DND-41 (cell line): ENCODE measurements at regions not wholly inside any gene's neighbourhood (a gene's known extent, or its start where the extent isn't known, plus 50 kb on each side); places are given as distances from the start of the nearest gene placed in this dataset.

Source experiments
- ATAC-seq: fragments of 200-7000 bp; cut with Tn5 transposase; 3 replicates; pipeline ENCODE4 v1.9.1; 2021; ENCODE audit warnings: low read depth; ENCODE audit not compliant: insufficient read depth
- DNase-seq: peaks from one replicate; pipeline ENCODE4 v3.0.0-alpha.2; 2020
- H2AFZ ChIP-seq: 2 replicates; pipeline ENCODE4 v1.6.0; 2012; ENCODE audit warnings: low read depth, low read length
- H3K27ac ChIP-seq: 2 replicates; pipeline ENCODE4 v1.5.1; 2012; ENCODE audit warnings: low read length, inconsistent platforms
- H3K27me3 ChIP-seq: fragments of 200-600 bp; sonication (generic); 2 replicates; pipeline ENCODE4 v1.6.0; 2012; ENCODE audit warnings: low read length, mild to moderate bottlenecking, inconsistent platforms; ENCODE audit not compliant: insufficient read depth, poor library complexity
- H3K36me3 ChIP-seq: 2 replicates; pipeline ENCODE4 v1.5.1; 2012; ENCODE audit warnings: low read length, inconsistent platforms; ENCODE audit not compliant: insufficient read depth
- H3K4me1 ChIP-seq: 2 replicates; pipeline ENCODE4 v1.5.1; 2012; ENCODE audit warnings: mild to moderate bottlenecking, low read length; ENCODE audit not compliant: insufficient read depth
- H3K4me2 ChIP-seq: 2 replicates; pipeline ENCODE4 v1.6.0; 2012; ENCODE audit warnings: mild to moderate bottlenecking, moderate library complexity, low read length, inconsistent platforms; ENCODE audit not compliant: insufficient read depth
- H3K4me3 ChIP-seq, 2 experiments: fragments of 200-600 bp in 1 of 2; shearing (Covaris generic) in 1 of 2; 2 replicates each; pipeline ENCODE4 v1.5.1; 2012 to 2016; ENCODE audit warnings: inconsistent platforms in 2 of 2, low read length in 2 of 2, mild to moderate bottlenecking in 2 of 2, low read depth in 1 of 2, moderate library complexity in 1 of 2
- H3K79me2 ChIP-seq: 2 replicates; pipeline ENCODE4 v1.6.0; 2012; ENCODE audit warnings: low read length, inconsistent platforms; ENCODE audit not compliant: insufficient read depth
- H3K9ac ChIP-seq: 2 replicates; pipeline ENCODE4 v1.6.0; 2012; ENCODE audit warnings: low read depth, mild to moderate bottlenecking, inconsistent platforms, low read length, moderate library complexity
- H3K9me3 ChIP-seq: 2 replicates; pipeline ENCODE4 v1.5.1; 2012; ENCODE audit warnings: low read length, moderate library complexity, mild to moderate bottlenecking, inconsistent platforms; ENCODE audit not compliant: insufficient read depth, severe bottlenecking
- H4K20me1 ChIP-seq: 2 replicates; pipeline ENCODE4 v1.6.0; 2012; ENCODE audit warnings: low read length; ENCODE audit not compliant: insufficient read depth
- EZH2 ChIP-seq: IDR thresholded peaks from 3 replicates; pipeline ENCODE4 v1.6.1; 2012; ENCODE audit warnings: borderline replicate concordance, low read depth, mild to moderate bottlenecking, moderate library complexity, low read length, inconsistent platforms; ENCODE audit not compliant: severe bottlenecking
- TF ChIP-seq, protein P1 (sequence below): IDR thresholded peaks from 2 replicates; pipeline ENCODE4 v1.5.1; 2012; ENCODE audit warnings: borderline replicate concordance, low read length, moderate library complexity, mild to moderate bottlenecking; ENCODE audit not compliant: poor library complexity, severe bottlenecking; ENCODE audit errors: extremely low read depth

DNA sequence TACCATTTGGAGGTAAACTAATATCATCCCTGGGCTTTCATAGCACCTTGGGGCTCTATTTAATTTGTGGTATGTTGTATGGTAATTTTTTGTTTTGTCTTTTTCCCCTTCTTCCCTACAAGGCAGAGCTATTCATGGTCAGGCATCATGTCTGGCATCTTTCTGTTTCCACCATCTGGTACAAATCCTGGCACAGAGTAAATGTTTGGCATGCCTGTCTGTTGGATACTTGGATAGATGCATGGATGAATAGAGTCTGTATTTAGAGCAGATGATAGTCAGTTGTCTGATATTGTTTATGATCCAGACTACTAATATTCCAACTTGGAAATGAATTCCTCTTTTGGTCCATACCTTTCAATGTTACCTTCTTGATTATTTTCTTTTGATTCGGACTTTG is 139.8 kb downstream of the NEDD1 start:
- Histone ChIP-seq H3K9ac (no peak overlapping the region), H3K9me3 (no peaks in the 10 kb centered on the region), H3K4me2 (no peak overlapping the region), H3K27ac (no peak overlapping the region), H4K20me1 (no peaks in the 10 kb centered on the region), H3K36me3 (no peaks in the 10 kb centered on the region), H3K4me3 (no peak overlapping the region), H2AFZ (no peak overlapping the region), H3K27me3 (no peaks in the 10 kb centered on the region), H3K4me1 (no peaks in the 10 kb centered on the region), H3K79me2 (no peaks in the 10 kb centered on the region)
- ATAC-seq: no peak
- no peak for DNase-seq
- no peak for TF ChIP-seq EZH2
- TF ChIP-seq, protein P1, sequence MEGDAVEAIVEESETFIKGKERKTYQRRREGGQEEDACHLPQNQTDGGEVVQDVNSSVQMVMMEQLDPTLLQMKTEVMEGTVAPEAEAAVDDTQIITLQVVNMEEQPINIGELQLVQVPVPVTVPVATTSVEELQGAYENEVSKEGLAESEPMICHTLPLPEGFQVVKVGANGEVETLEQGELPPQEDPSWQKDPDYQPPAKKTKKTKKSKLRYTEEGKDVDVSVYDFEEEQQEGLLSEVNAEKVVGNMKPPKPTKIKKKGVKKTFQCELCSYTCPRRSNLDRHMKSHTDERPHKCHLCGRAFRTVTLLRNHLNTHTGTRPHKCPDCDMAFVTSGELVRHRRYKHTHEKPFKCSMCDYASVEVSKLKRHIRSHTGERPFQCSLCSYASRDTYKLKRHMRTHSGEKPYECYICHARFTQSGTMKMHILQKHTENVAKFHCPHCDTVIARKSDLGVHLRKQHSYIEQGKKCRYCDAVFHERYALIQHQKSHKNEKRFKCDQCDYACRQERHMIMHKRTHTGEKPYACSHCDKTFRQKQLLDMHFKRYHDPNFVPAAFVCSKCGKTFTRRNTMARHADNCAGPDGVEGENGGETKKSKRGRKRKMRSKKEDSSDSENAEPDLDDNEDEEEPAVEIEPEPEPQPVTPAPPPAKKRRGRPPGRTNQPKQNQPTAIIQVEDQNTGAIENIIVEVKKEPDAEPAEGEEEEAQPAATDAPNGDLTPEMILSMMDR: no peak

DNA sequence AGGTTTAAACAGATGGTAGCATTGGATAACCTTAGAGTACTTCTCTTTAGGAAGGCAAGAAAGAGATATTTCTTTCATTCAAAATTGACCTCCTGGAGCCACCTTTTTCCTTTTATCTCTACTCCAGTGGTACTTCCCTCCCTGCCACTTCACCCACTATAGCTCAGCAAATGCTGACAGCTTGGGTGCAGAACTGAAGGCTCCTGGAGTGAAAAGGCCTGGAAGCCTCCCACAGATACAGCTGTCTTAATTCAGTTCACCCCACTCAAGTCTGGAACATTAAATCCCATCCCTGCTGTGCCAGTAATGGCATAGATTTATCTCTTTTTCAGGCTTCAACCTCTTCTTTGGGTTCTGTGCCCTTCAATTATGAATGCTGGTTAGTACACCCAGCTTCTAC is 140.3 kb downstream of the NEDD1 start:
- H3K27me3 ChIP-seq: no peaks in the 10 kb centered on the region
- H3K27ac ChIP-seq: no peak overlapping the region
- H3K9me3 ChIP-seq: no peaks in the 10 kb centered on the region
- no peak overlapping the region for H3K9ac ChIP-seq
- ATAC-seq (no peak), DNase-seq (no peak)
- H3K36me3 ChIP-seq: no peaks in the 10 kb centered on the region
- TF ChIP-seq, protein P1: no peak
- TF ChIP-seq EZH2: no peak
- no peaks in the 10 kb centered on the region for H4K20me1 ChIP-seq
- no peaks in the 10 kb centered on the region for H3K4me1 ChIP-seq
- H3K4me3 ChIP-seq: no peak overlapping the region
- no peak overlapping the region for H3K4me2 ChIP-seq
- H3K79me2 ChIP-seq: no peaks in the 10 kb centered on the region
- no peak overlapping the region for H2AFZ ChIP-seq

DNA sequence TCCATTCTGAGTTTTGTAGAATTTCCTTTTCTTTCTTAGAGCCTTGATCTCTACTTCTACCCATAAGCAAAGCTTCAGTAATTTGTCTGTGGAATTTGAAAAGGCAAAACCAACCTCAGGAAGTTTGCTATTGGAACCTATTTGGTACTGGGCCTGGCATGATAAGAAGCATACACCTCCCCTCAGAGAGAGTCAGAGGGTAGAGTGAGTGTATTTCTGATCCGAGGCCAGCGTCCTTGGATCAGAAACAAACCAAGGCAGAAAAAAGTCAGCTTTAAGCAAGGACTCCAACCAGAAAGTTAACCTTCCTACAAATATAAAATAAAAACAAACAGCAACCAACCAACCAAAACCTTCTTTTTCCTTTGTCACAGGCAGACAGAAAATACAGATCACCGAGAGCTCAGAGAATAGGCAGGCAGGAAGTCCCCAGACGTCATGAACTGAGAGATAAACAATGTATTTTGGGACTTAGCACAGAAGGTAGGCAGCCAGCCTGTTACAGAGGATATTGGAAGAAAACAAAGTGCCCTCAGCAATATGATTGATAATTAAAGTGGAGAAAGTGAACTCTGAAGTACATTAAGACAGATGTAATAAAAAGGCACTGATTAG is 141.5 kb downstream of the NEDD1 start:
- Histone ChIP-seq H3K9ac (no peak overlapping the region), H3K4me2 (no peak overlapping the region), H3K4me1 (no peaks in the 10 kb centered on the region), H3K4me3 (no peak overlapping the region), H3K36me3 (no peaks in the 10 kb centered on the region), H3K79me2 (no peaks in the 10 kb centered on the region), H4K20me1 (no peaks in the 10 kb centered on the region), H3K9me3 (no peaks in the 10 kb centered on the region), H3K27me3 (peaks cover 3% of the 10 kb centered on the region), H2AFZ (0 out of 2 replicates have a peak overlapping the region, but pooled peaks have one; percentile 19), H3K27ac (no peak overlapping the region)
- ATAC-seq: no peak
- no peak for TF ChIP-seq EZH2
- TF ChIP-seq, protein P1: no peak
- DNase-seq: no peak
